ENCODE measurements at regions not wholly inside any gene's neighbourhood (a gene's known extent, or its start where the extent isn't known, plus 50 kb on each side); places are given as distances from the start of the nearest gene placed in this dataset.

DNA sequence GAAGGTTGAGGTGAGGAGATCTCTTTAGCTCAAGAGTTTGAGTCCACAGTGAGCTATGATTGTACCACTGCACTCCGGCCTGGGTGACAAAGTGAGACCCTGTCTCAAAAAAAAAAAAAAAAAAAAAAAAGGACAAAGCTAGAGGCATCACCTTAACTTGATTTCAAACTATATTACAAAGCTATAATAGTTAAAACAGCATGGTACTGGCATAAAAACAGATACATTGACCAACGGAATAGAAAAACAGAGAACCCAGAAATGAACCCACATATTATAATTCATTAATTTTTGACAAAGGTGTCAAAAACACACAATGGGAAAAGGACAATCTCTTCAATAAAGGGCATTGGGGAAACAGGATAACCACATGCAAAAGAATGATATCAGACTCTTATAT, 50.8 kb upstream of the MBOAT1 start:
- Histone ChIP-seq H3K9ac (no peak overlapping the region), H3K27ac (ENCODE audit: low read depth in 2 of 2, low read length in 1 of 2) (no peak overlapping the region), H4K20me1 (ENCODE audit: insufficient read depth) (no peaks in the 10 kb centered on the region), H3K79me2 (ENCODE audit: insufficient read depth) (no peaks in the 10 kb centered on the region), H3K4me1 (ENCODE audit: control insufficient read depth in 1 of 2, insufficient read depth in 2 of 2, low read depth in 1 of 2, low read length in 1 of 2) (0 out of 4 replicates have a peak, but pooled peaks cover 0 to 6% of the 10 kb centered on the region in 2 experiments), H3K9me3 (no peaks in the 10 kb centered on the region), H2AFZ (ENCODE audit: low read depth) (no peak overlapping the region), H3K36me3 (replicated peaks in 1 of 2; ENCODE audit: control insufficient read depth in 1 of 2, insufficient read depth in 2 of 2, low read length in 1 of 2) (no peaks in the 10 kb centered on the region), H3F3A (replicated peaks; ENCODE audit: insufficient read depth) (peaks cover 9% of the 10 kb centered on the region), H3K9me2 (no peaks in the 10 kb centered on the region), H3K4me2 (no peak overlapping the region), H3K4me3 (ENCODE audit: low read depth in 2 of 2, low read length in 1 of 2) (no peak overlapping the region), H3K27me3 (ENCODE audit: insufficient read depth) (no peaks in the 10 kb centered on the region)
- ChIA-PET POLR2A (no interaction called here), CTCF (interaction anchor here (1.5 kb wide), 1 partner anchor 10 kb away, joined by 4 read pairs; no protein-coding TSS in a partner anchor)
- DNase-seq, result no peak
- TF ChIP-seq GATA2 (CRISPR knock-in tag; IDR thresholded peaks at IDR 0.05) (no peak), FOXJ3 (CRISPR knock-in tag; IDR thresholded peaks at IDR 0.05) (no peak), GABPA (IDR thresholded peaks at IDR 0.05; ENCODE audit: low read depth) (no peak), TAF1 (IDR thresholded peaks at IDR 0.05; ENCODE audit: borderline replicate concordance, low read depth, low read length) (no peak), NRF1 (IDR thresholded peaks at IDR 0.05; ENCODE audit: low read depth, low read length) (no peak), USF1 (IDR thresholded peaks at IDR 0.05; ENCODE audit: borderline replicate concordance, low read depth) (no peak), MEF2A (IDR thresholded peaks at IDR 0.05; ENCODE audit: borderline replicate concordance, low read depth) (no peak)
- TF ChIP-seq, protein P1, sequence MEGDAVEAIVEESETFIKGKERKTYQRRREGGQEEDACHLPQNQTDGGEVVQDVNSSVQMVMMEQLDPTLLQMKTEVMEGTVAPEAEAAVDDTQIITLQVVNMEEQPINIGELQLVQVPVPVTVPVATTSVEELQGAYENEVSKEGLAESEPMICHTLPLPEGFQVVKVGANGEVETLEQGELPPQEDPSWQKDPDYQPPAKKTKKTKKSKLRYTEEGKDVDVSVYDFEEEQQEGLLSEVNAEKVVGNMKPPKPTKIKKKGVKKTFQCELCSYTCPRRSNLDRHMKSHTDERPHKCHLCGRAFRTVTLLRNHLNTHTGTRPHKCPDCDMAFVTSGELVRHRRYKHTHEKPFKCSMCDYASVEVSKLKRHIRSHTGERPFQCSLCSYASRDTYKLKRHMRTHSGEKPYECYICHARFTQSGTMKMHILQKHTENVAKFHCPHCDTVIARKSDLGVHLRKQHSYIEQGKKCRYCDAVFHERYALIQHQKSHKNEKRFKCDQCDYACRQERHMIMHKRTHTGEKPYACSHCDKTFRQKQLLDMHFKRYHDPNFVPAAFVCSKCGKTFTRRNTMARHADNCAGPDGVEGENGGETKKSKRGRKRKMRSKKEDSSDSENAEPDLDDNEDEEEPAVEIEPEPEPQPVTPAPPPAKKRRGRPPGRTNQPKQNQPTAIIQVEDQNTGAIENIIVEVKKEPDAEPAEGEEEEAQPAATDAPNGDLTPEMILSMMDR (IDR thresholded peaks at IDR 0.05), result no peak
- 56% methylated on average over 2 of the region's 2 CpGs for WGBS (ENCODE audit: low lambda C conversion rate)

GRCh38 chr6:20265842-20266241, 53.6 kb upstream of the MBOAT1 start:
- Histone ChIP-seq H3K36me3 (replicated peaks in 1 of 2; ENCODE audit: control insufficient read depth in 1 of 2, insufficient read depth in 2 of 2, low read length in 1 of 2) (no peaks in the 10 kb centered on the region), H3K9me2 (no peaks in the 10 kb centered on the region), H3K27me3 (ENCODE audit: insufficient read depth) (no peaks in the 10 kb centered on the region), H3K4me3 (ENCODE audit: low read depth in 2 of 2, low read length in 1 of 2) (no peak overlapping the region), H3K79me2 (ENCODE audit: insufficient read depth) (no peaks in the 10 kb centered on the region), H3F3A (replicated peaks; ENCODE audit: insufficient read depth) (peaks cover 9% of the 10 kb centered on the region), H3K9me3 (no peaks in the 10 kb centered on the region), H3K27ac (ENCODE audit: low read depth in 2 of 2, low read length in 1 of 2) (no peak overlapping the region), H3K4me2 (no peak overlapping the region), H2AFZ (ENCODE audit: low read depth) (no peak overlapping the region), H3K4me1 (ENCODE audit: control insufficient read depth in 1 of 2, insufficient read depth in 2 of 2, low read depth in 1 of 2, low read length in 1 of 2) (0 out of 4 replicates have a peak, but pooled peaks cover 0 to 6% of the 10 kb centered on the region in 2 experiments), H4K20me1 (ENCODE audit: insufficient read depth) (no peaks in the 10 kb centered on the region), H3K9ac (no peak overlapping the region)
- POLR2A ChIA-PET, result no interaction called here
- 38% methylated on average over 3 of the region's 3 CpGs for WGBS (ENCODE audit: low lambda C conversion rate)
- CTCF ChIA-PET, result no interaction called here
- DNase-seq, result no peak
- no peak for TF ChIP-seq TCF12 (IDR thresholded peaks at IDR 0.05)
- TF ChIP-seq MXI1 (IDR thresholded peaks at IDR 0.05; ENCODE audit: low read depth, low read length), result no peak
- no peak for TF ChIP-seq FOSL2 (IDR thresholded peaks at IDR 0.05; ENCODE audit: borderline replicate concordance, low read depth)
- TF ChIP-seq MEF2A (IDR thresholded peaks at IDR 0.05; ENCODE audit: borderline replicate concordance, low read depth), result no peak
- no peak for TF ChIP-seq NFIC (IDR thresholded peaks at IDR 0.05; ENCODE audit: borderline replicate concordance)
- TF ChIP-seq, protein P1 (IDR thresholded peaks at IDR 0.05), result no peak
- TF ChIP-seq SIN3A (IDR thresholded peaks at IDR 0.05; ENCODE audit: borderline replicate concordance, low read depth, low read length), result no peak
- TF ChIP-seq RXRA (IDR thresholded peaks at IDR 0.05; ENCODE audit: borderline replicate concordance, low read depth), result no peak
- no peak for TF ChIP-seq RAD21 (IDR thresholded peaks at IDR 0.05; ENCODE audit: low read length)
- no peak for TF ChIP-seq POLR2AphosphoS5 (IDR thresholded peaks at IDR 0.05; ENCODE audit: low read depth, low read length)
- TF ChIP-seq, protein P2, sequence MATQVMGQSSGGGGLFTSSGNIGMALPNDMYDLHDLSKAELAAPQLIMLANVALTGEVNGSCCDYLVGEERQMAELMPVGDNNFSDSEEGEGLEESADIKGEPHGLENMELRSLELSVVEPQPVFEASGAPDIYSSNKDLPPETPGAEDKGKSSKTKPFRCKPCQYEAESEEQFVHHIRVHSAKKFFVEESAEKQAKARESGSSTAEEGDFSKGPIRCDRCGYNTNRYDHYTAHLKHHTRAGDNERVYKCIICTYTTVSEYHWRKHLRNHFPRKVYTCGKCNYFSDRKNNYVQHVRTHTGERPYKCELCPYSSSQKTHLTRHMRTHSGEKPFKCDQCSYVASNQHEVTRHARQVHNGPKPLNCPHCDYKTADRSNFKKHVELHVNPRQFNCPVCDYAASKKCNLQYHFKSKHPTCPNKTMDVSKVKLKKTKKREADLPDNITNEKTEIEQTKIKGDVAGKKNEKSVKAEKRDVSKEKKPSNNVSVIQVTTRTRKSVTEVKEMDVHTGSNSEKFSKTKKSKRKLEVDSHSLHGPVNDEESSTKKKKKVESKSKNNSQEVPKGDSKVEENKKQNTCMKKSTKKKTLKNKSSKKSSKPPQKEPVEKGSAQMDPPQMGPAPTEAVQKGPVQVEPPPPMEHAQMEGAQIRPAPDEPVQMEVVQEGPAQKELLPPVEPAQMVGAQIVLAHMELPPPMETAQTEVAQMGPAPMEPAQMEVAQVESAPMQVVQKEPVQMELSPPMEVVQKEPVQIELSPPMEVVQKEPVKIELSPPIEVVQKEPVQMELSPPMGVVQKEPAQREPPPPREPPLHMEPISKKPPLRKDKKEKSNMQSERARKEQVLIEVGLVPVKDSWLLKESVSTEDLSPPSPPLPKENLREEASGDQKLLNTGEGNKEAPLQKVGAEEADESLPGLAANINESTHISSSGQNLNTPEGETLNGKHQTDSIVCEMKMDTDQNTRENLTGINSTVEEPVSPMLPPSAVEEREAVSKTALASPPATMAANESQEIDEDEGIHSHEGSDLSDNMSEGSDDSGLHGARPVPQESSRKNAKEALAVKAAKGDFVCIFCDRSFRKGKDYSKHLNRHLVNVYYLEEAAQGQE (IDR thresholded peaks at IDR 0.05; ENCODE audit: low read depth, low read length), result no peak
- TF ChIP-seq SMC3 (IDR thresholded peaks at IDR 0.05; ENCODE audit: low read depth, low read length), result no peak
- TF ChIP-seq IRF3 (IDR thresholded peaks at IDR 0.05; ENCODE audit: low read depth, low read length), result no peak
- TF ChIP-seq FOXJ3 (CRISPR knock-in tag; IDR thresholded peaks at IDR 0.05), result no peak

Data from SK-N-SH (cell line).